K562 (cell line): ENCODE measurements at regions not wholly inside any gene's neighbourhood (a gene's known extent, or its start where the extent isn't known, plus 50 kb on each side); places are given as distances from the start of the nearest gene placed in this dataset.

ENCODE experiments used
- ATAC-seq: fragments of 200-7000 bp; cut with Tn5 transposase; 3 replicates; pipeline ENCODE4 v1.9.1; 2020; ENCODE audit warnings: moderate library complexity
- BruUV-seq: library from RNA; stranded (reverse); fragments of 400-500 nt; replicated peaks from 2 replicates; lab custom pipeline; 2021; lab: Mats Ljungman, UMichigan
- CTCF ChIA-PET: fragments of 300-600 bp; formaldehyde crosslinking; extraction: SDS; loops from one replicate; lab custom pipeline; 2021; ENCODE audit warnings: low intra/inter-chr PET ratio; lab: Yijun Ruan, JAX
- POLR2A ChIA-PET: fragments of 300-600, 350-650 bp; sonication (Branson Sonifier 250); formaldehyde crosslinking; extraction: SDS; loops from one replicate; lab custom pipeline; 2021; ENCODE audit warnings: antibody characterized with exemption, inconsistent platforms; lab: Yijun Ruan, JAX
- DNase-seq, 4 experiments: peaks; one replicate each; pipeline versions ENCODE4 v3.0.0 to v3.0.0-alpha.2; 2011 to 2018; ENCODE audit warnings: low spot score in 3 of 4, mixed read lengths in 3 of 4; ENCODE audit errors: extremely low read depth in 1 of 4
- FAIRE-seq: peaks from 2 replicates; lab custom pipeline; 2011; peaks lifted over from hg19 to GRCh38; lab: Jason Lieb, UNC
- H2AFZ ChIP-seq: 2 replicates; pipeline ENCODE4 v1.6.0; 2011; ENCODE audit warnings: low read depth, low read length, control low read depth, inconsistent platforms
- H3K27ac ChIP-seq: fragments of 200-600 bp; 3 replicates; pipeline ENCODE4 v1.8.0; 2011; ENCODE audit warnings: low read depth, mild to moderate bottlenecking, control low read depth, inconsistent platforms, low read length, moderate library complexity, mixed read lengths; ENCODE audit errors: extremely low read depth
- H3K27me3 ChIP-seq, 2 experiments: fragments of 300-600 bp in 1 of 2; 2 replicates in 1 of 2; 3 replicates in 1 of 2; pipeline versions ENCODE4 v1.6.0 to v1.8.0; 2011; ENCODE audit warnings: inconsistent platforms in 2 of 2, low read length in 2 of 2, mild to moderate bottlenecking in 1 of 2, mixed read lengths in 1 of 2, moderate library complexity in 1 of 2; ENCODE audit not compliant: control insufficient read depth in 2 of 2, insufficient read depth in 2 of 2
- H3K36me3 ChIP-seq: fragments of 300-600 bp; 3 replicates; pipeline ENCODE4 v1.8.0; 2011; ENCODE audit warnings: mild to moderate bottlenecking, low read length, inconsistent platforms; ENCODE audit not compliant: control insufficient read depth, insufficient read depth
- H3K4me1 ChIP-seq, 2 experiments: fragments of 200-600 bp in 1 of 2; replicated peaks in 1 of 2; 2 replicates in 1 of 2; 3 replicates in 1 of 2; pipeline versions ENCODE4 v1.5.1 to v1.8.0; 2011; ENCODE audit warnings: inconsistent platforms in 2 of 2, low read length in 2 of 2, mild to moderate bottlenecking in 1 of 2, mixed read lengths in 1 of 2, moderate library complexity in 1 of 2; ENCODE audit not compliant: control insufficient read depth in 2 of 2, insufficient read depth in 2 of 2
- H3K4me2 ChIP-seq: 2 replicates; pipeline ENCODE4 v1.6.1; 2011; ENCODE audit warnings: low read length, control low read depth, inconsistent platforms, mixed read lengths; ENCODE audit not compliant: insufficient read depth
- H3K4me3 ChIP-seq: fragments of 200-600 bp; sonication (generic), shearing (Covaris generic); 2 replicates; pipeline ENCODE4 v1.5.1; 2016; ENCODE audit warnings: control low read depth, inconsistent platforms
- H3K79me2 ChIP-seq: fragments of 200-600 bp; 3 replicates; pipeline ENCODE4 v1.8.0; 2011; ENCODE audit warnings: low read length, inconsistent platforms; ENCODE audit not compliant: control insufficient read depth, insufficient read depth
- H3K9ac ChIP-seq, 2 experiments: 2 replicates each; pipeline versions ENCODE4 v1.6.0 to v1.6.1; 2011; ENCODE audit warnings: low read depth in 2 of 2, low read length in 2 of 2, control low read depth in 1 of 2, inconsistent platforms in 1 of 2, mild to moderate bottlenecking in 1 of 2, mixed read lengths in 1 of 2; ENCODE audit not compliant: insufficient read depth in 1 of 2
- H3K9me1 ChIP-seq: one replicate; pipeline ENCODE4 v1.6.0; 2011; ENCODE audit warnings: inconsistent platforms, mild to moderate bottlenecking, low read length, moderate library complexity; ENCODE audit not compliant: control insufficient read depth, insufficient read depth
- H3K9me3 ChIP-seq: replicated peaks from 2 replicates; pipeline ENCODE4 v1.5.1; 2011; ENCODE audit warnings: low read depth, low read length, inconsistent platforms; ENCODE audit not compliant: control insufficient read depth, insufficient read depth
- H4K20me1 ChIP-seq: replicated peaks from 2 replicates; pipeline ENCODE4 v1.6.1; 2011; ENCODE audit warnings: low read length, inconsistent platforms, mixed read lengths; ENCODE audit not compliant: control insufficient read depth, insufficient read depth
- BRCA1 ChIP-seq, 2 experiments: fragments of 450-650 bp in 1 of 2; sonication (generic) in 1 of 2; formaldehyde crosslinking in 1 of 2; IDR thresholded peaks; 2 replicates each; pipeline versions ENCODE4 v1.5.0 to v1.6.1; 2017 to 2020; ENCODE audit warnings: mild to moderate bottlenecking in 1 of 2, missing genetic modification reagents in 1 of 2
- FOXJ3 ChIP-seq: sonication (generic); formaldehyde crosslinking; IDR thresholded peaks from 2 replicates; pipeline ENCODE4 v1.4.0; 2020; ENCODE audit warnings: mild to moderate bottlenecking, missing genetic modification reagents
- GMEB1 ChIP-seq: fragments of 250-450 bp; sonication (Bioruptor Pico); IDR thresholded peaks from 2 replicates; pipeline ENCODE4 v1.4.0; 2020; ENCODE audit warnings: mild to moderate bottlenecking
- HDAC8 ChIP-seq: fragments of 450-650 bp; IDR thresholded peaks from 2 replicates; pipeline ENCODE4 v1.6.1; 2016; ENCODE audit warnings: mild to moderate bottlenecking, missing genetic modification characterization, moderate library complexity, missing compliant biosample characterization
- ID3 ChIP-seq, 2 experiments: fragments of 250-450 bp in 1 of 2; fragments of 450-650 bp in 1 of 2; sonication (Bioruptor Pico) in 1 of 2; IDR thresholded peaks; 2 replicates each; pipeline versions ENCODE4 v1.6.1 to v1.8.0; 2016 to 2021; ENCODE audit warnings: mild to moderate bottlenecking in 2 of 2, moderate library complexity in 2 of 2, missing compliant biosample characterization in 1 of 2, missing genetic modification characterization in 1 of 2
- SPI1 ChIP-seq: IDR thresholded peaks from 2 replicates; pipeline ENCODE4 v1.6.1; 2011; ENCODE audit warnings: low read depth, low read length, control low read depth, borderline replicate concordance
- TFE3 ChIP-seq: fragments of 450-650 bp; formaldehyde crosslinking; IDR thresholded peaks from 2 replicates; pipeline ENCODE4 v1.4.0; 2020; ENCODE audit warnings: mild to moderate bottlenecking, mixed read lengths
- ZKSCAN1 ChIP-seq: fragments of 150-350 bp; IDR thresholded peaks from 2 replicates; pipeline ENCODE4 v1.6.1; 2016; ENCODE audit warnings: low read depth, low read length
- ZNF449 ChIP-seq: fragments of 250-450 bp; sonication (Bioruptor Pico); IDR thresholded peaks from 2 replicates; pipeline ENCODE4 v1.8.0; 2022; ENCODE audit warnings: moderate library complexity, mild to moderate bottlenecking, inconsistent platforms
- ZNF592 ChIP-seq: fragments of 450-650 bp; IDR thresholded peaks from 2 replicates; pipeline ENCODE4 v1.6.1; 2017; ENCODE audit warnings: antibody characterized with exemption, mild to moderate bottlenecking
- WGBS: fragments of 100-300 bp; shearing (Covaris generic); methylation state at CpG from one replicate; pipeline ENCODE4 v1.1.6; 2016; ENCODE audit warnings: low coverage, mixed read lengths; ENCODE audit not compliant: insufficient coverage; ENCODE audit errors: missing lambda C conversion rate; 5-methylcytosine and 5-hydroxymethylcytosine counted together
- in situ Hi-C: fragments of 300-500 bp; cut with MboI; formaldehyde crosslinking; loops from 4 replicates; pipeline ENCODE4 v1.15.0; 2018; ENCODE audit warnings: inconsistent platforms, mixed read lengths
- intact Hi-C: fragments of 100-400 bp; cut with micrococcal nuclease; formaldehyde crosslinking; loops from 2 replicates; pipeline ENCODE4 v1.14.2; 2022

- no peak overlapping the region for H3K9ac ChIP-seq
- no peaks in the 10 kb centered on the region for H3K4me1 ChIP-seq
- in situ Hi-C loops: no loop called here
- WGBS: 6% methylated on average over 3 of the region's 3 CpGs
- H3K9me1 ChIP-seq: no peaks in the 10 kb centered on the region
- H3K27ac ChIP-seq: no peak overlapping the region
- BruUV-seq: no TSS peak
- H2AFZ ChIP-seq: no peak overlapping the region
- intact Hi-C loops: no loop called here
- no peaks in the 10 kb centered on the region for H3K27me3 ChIP-seq
- no peaks in the 10 kb centered on the region for H3K79me2 ChIP-seq
- 0 out of 2 replicates have a peak, but pooled peaks cover 1% of the 10 kb centered on the region for H3K9me3 ChIP-seq
- no peaks in the 10 kb centered on the region for H4K20me1 ChIP-seq
- ATAC-seq (no peak), DNase-seq (no peak), FAIRE-seq (no peak)
- no peaks in the 10 kb centered on the region for H3K36me3 ChIP-seq
- POLR2A ChIA-PET: no interaction called here
- H3K4me3 ChIP-seq: no peak overlapping the region
- no peak for TF ChIP-seq TFE3 (CRISPR knock-in tag)
- no peak for TF ChIP-seq GMEB1 (CRISPR knock-in tag)
- no peak for TF ChIP-seq ZNF592
- TF ChIP-seq FOXJ3 (CRISPR knock-in tag): no peak
- TF ChIP-seq ID3 (CRISPR knock-in tag; IDR thresholded peaks at IDR 0.05): no peak
- no peak for TF ChIP-seq ID3 (tag; IDR thresholded peaks at IDR 0.05)
- TF ChIP-seq SPI1: no peak
- TF ChIP-seq ZNF449 (CRISPR knock-in tag): no peak
- no peak for TF ChIP-seq HDAC8 (tag)
- no peak for TF ChIP-seq BRCA1 (IDR thresholded peaks at IDR 0.05)
- TF ChIP-seq BRCA1 (CRISPR knock-in tag; IDR thresholded peaks at IDR 0.05): no peak
- TF ChIP-seq ZKSCAN1: no peak
- CTCF ChIA-PET: no interaction called here
- no peak overlapping the region for H3K4me2 ChIP-seq
Measured at GRCh38 chr2:34907812-34908211, 1308.7 kb upstream of the FAM98A start.
